ENCODE measurements at regions not wholly inside any gene's neighbourhood (a gene's known extent, or its start where the extent isn't known, plus 50 kb on each side); places are given as distances from the start of the nearest gene placed in this dataset.

DNA sequence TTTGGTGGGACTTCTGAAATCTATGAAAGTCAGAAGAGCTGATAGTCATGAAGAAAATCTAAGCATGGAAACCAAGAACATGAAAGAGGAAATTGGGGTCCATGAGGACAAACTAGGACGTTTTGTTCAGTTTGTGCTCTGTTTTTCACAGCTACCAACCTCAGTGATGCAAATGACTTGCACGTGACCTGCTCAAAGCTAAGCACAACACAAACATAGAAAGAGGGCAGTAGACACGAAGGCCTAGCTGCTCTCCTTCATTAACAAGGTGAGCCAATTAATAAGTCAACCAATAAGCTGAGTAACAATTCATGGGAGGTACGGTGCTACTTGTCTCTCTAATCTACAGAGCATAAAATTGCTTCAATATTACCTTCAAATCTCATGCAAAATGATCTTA lies 684.1 kb downstream of the TRAM1L1 start:
- TF ChIP-seq POLR2AphosphoS5 (IDR thresholded peaks at IDR 0.05), result no peak
- TF ChIP-seq, protein P1, sequence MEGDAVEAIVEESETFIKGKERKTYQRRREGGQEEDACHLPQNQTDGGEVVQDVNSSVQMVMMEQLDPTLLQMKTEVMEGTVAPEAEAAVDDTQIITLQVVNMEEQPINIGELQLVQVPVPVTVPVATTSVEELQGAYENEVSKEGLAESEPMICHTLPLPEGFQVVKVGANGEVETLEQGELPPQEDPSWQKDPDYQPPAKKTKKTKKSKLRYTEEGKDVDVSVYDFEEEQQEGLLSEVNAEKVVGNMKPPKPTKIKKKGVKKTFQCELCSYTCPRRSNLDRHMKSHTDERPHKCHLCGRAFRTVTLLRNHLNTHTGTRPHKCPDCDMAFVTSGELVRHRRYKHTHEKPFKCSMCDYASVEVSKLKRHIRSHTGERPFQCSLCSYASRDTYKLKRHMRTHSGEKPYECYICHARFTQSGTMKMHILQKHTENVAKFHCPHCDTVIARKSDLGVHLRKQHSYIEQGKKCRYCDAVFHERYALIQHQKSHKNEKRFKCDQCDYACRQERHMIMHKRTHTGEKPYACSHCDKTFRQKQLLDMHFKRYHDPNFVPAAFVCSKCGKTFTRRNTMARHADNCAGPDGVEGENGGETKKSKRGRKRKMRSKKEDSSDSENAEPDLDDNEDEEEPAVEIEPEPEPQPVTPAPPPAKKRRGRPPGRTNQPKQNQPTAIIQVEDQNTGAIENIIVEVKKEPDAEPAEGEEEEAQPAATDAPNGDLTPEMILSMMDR (IDR thresholded peaks at IDR 0.05), result no peak
- TF ChIP-seq EP300 (IDR thresholded peaks at IDR 0.05), result no peak

Data from suprapubic skin (tissue), 4 donors.